ENCODE measurements at regions not wholly inside any gene's neighbourhood (a gene's known extent, or its start where the extent isn't known, plus 50 kb on each side); places are given as distances from the start of the nearest gene placed in this dataset.

GRCh38 chr18:52174220-52174619, 165.8 kb upstream of the DCC start:
- DNase-seq (ENCODE audit: low spot score in 2 of 2, unreplicated experiment in 2 of 2) = no peak
- Mint-ChIP-seq H3K27me3 (ENCODE audit: low read depth) (no peaks in the 10 kb centered on the region), H3K4me1 (no peaks in the 10 kb centered on the region), H3K9me3 (no peaks in the 10 kb centered on the region), H3K4me3 (no peak overlapping the region), H3K27ac (no peak overlapping the region), H3K36me3 (no peaks in the 10 kb centered on the region)
- no peak for TF ChIP-seq CTCF (IDR thresholded peaks at IDR 0.05; ENCODE audit: unreplicated experiment)

GRCh38 chr18:52175406-52175805, 164.6 kb upstream of the DCC start:
- DNase-seq (ENCODE audit: low spot score in 2 of 2, unreplicated experiment in 2 of 2) = no peak
- H3K4me3 Mint-ChIP-seq = no peak overlapping the region
- no peaks in the 10 kb centered on the region for H3K4me1 Mint-ChIP-seq
- H3K9me3 Mint-ChIP-seq = no peaks in the 10 kb centered on the region
- H3K27ac Mint-ChIP-seq = no peak overlapping the region
- no peaks in the 10 kb centered on the region for H3K27me3 Mint-ChIP-seq (ENCODE audit: low read depth)
- TF ChIP-seq CTCF (IDR thresholded peaks at IDR 0.05; ENCODE audit: unreplicated experiment) = no peak
- no peaks in the 10 kb centered on the region for H3K36me3 Mint-ChIP-seq

GRCh38 chr18:52183107-52183506, 156.9 kb upstream of the DCC start:
- Mint-ChIP-seq H3K27me3 (ENCODE audit: low read depth) (no peaks in the 10 kb centered on the region), H3K27ac (no peak overlapping the region), H3K9me3 (no peaks in the 10 kb centered on the region), H3K4me1 (no peaks in the 10 kb centered on the region), H3K4me3 (no peak overlapping the region), H3K36me3 (no peaks in the 10 kb centered on the region)
- DNase-seq (ENCODE audit: low spot score in 2 of 2, unreplicated experiment in 2 of 2) = no peak
- no peak for TF ChIP-seq CTCF (IDR thresholded peaks at IDR 0.05; ENCODE audit: unreplicated experiment)

GRCh38 chr18:52190195-52190594, 149.8 kb upstream of the DCC start:
- H3K4me3 Mint-ChIP-seq = no peak overlapping the region
- TF ChIP-seq CTCF (IDR thresholded peaks at IDR 0.05; ENCODE audit: unreplicated experiment) = no peak
- no peaks in the 10 kb centered on the region for H3K36me3 Mint-ChIP-seq
- H3K4me1 Mint-ChIP-seq = no peaks in the 10 kb centered on the region
- no peak for DNase-seq (ENCODE audit: low spot score in 2 of 2, unreplicated experiment in 2 of 2)
- peaks cover 13% of the 10 kb centered on the region for H3K27me3 Mint-ChIP-seq (ENCODE audit: low read depth)
- no peaks in the 10 kb centered on the region for H3K9me3 Mint-ChIP-seq
- no peak overlapping the region for H3K27ac Mint-ChIP-seq

- no peak for TF ChIP-seq CTCF (IDR thresholded peaks at IDR 0.05; ENCODE audit: unreplicated experiment)
These were observed 149.4 kb upstream of the DCC start for GRCh38 chr18:52190631-52191030.

GRCh38 chr18:52200406-52200805, 139.6 kb upstream of the DCC start:
- Mint-ChIP-seq H3K9me3 (no peaks in the 10 kb centered on the region), H3K4me3 (no peak overlapping the region), H3K4me1 (no peaks in the 10 kb centered on the region), H3K36me3 (no peaks in the 10 kb centered on the region), H3K27me3 (ENCODE audit: low read depth) (no peaks in the 10 kb centered on the region), H3K27ac (no peak overlapping the region)
- TF ChIP-seq CTCF (IDR thresholded peaks at IDR 0.05; ENCODE audit: unreplicated experiment) = no peak
- DNase-seq (ENCODE audit: low spot score in 2 of 2, unreplicated experiment in 2 of 2) = no peak

More at GRCh38 chr18:52190631-52191030, 149.4 kb upstream of the DCC start:
- Mint-ChIP-seq H3K27ac (no peak overlapping the region), H3K9me3 (no peaks in the 10 kb centered on the region), H3K36me3 (no peaks in the 10 kb centered on the region), H3K4me1 (no peaks in the 10 kb centered on the region), H3K4me3 (no peak overlapping the region), H3K27me3 (ENCODE audit: low read depth) (peaks cover 13% of the 10 kb centered on the region)
- no peak for DNase-seq (ENCODE audit: low spot score in 2 of 2, unreplicated experiment in 2 of 2)

All from mesothelial cell of epicardium (in vitro differentiated cells).